Fibroblast of lung (primary cell): ENCODE measurements at regions not wholly inside any gene's neighbourhood (a gene's known extent, or its start where the extent isn't known, plus 50 kb on each side); places are given as distances from the start of the nearest gene placed in this dataset.

ENCODE experiments used
- DNase-seq, 2 donors: peaks; one replicate each; pipeline versions ENCODE4 v3.0.0 to v3.0.0-alpha.2; 2010; ENCODE audit warnings: low read depth in 2 of 2
- H2AFZ ChIP-seq: 2 replicates; pipeline ENCODE4 v1.5.1; 2012; ENCODE audit warnings: low read length, control low read depth, inconsistent platforms
- H3K27ac ChIP-seq: 2 replicates; pipeline ENCODE4 v1.5.1; 2011; ENCODE audit warnings: low read length, control low read depth; ENCODE audit not compliant: insufficient read depth
- H3K27me3 ChIP-seq: 2 replicates; pipeline ENCODE4 v1.5.1; 2011; ENCODE audit warnings: mild to moderate bottlenecking, low read length; ENCODE audit not compliant: control insufficient read depth, insufficient read depth
- H3K36me3 ChIP-seq: 2 replicates; pipeline ENCODE4 v1.5.1; 2011; ENCODE audit warnings: low read length; ENCODE audit not compliant: control insufficient read depth, insufficient read depth
- H3K4me1 ChIP-seq: 2 replicates; pipeline ENCODE4 v1.5.1; 2011; ENCODE audit warnings: low read length; ENCODE audit not compliant: control insufficient read depth, insufficient read depth; ENCODE audit errors: extremely low read depth
- H3K4me2 ChIP-seq: 2 replicates; pipeline ENCODE4 v1.5.1; 2011; ENCODE audit warnings: low read length, control low read depth; ENCODE audit not compliant: insufficient read depth; ENCODE audit errors: extremely low read depth
- H3K4me3 ChIP-seq, 4 experiments: fragments of 200-600 bp in 1 of 4; sonication (generic) in 1 of 4; replicated peaks in 1 of 4; 2 replicates each; pipeline ENCODE4 v1.5.1; 2011 to 2016; ENCODE audit warnings: low read length in 4 of 4, low read depth in 3 of 4, mild to moderate bottlenecking in 3 of 4, control low read depth in 2 of 4, inconsistent platforms in 1 of 4, mixed read lengths in 1 of 4; ENCODE audit not compliant: insufficient read depth in 1 of 4; ENCODE audit errors: control extremely low read depth in 1 of 4
- H3K79me2 ChIP-seq: 2 replicates; pipeline ENCODE4 v1.5.1; 2012; ENCODE audit warnings: mild to moderate bottlenecking, low read length, inconsistent platforms; ENCODE audit not compliant: control insufficient read depth, insufficient read depth
- H3K9ac ChIP-seq: 2 replicates; pipeline ENCODE4 v1.5.1; 2011; ENCODE audit warnings: mild to moderate bottlenecking, low read length, control low read depth; ENCODE audit not compliant: insufficient read depth
- H3K9me3 ChIP-seq: 2 replicates; pipeline ENCODE4 v1.5.1; 2012; ENCODE audit warnings: low read depth, low read length; ENCODE audit not compliant: control insufficient read depth, insufficient read depth
- H4K20me1 ChIP-seq: 2 replicates; pipeline ENCODE4 v1.5.1; 2011; ENCODE audit warnings: low read length; ENCODE audit not compliant: control insufficient read depth, insufficient read depth; ENCODE audit errors: extremely low read depth
- EZH2 ChIP-seq: IDR thresholded peaks from 2 replicates; pipeline ENCODE4 v1.5.1; 2012; ENCODE audit warnings: low read length, control low read depth, mild to moderate bottlenecking; ENCODE audit errors: missing control alignments
- TF ChIP-seq, protein P1 (sequence below), 2 donors: IDR thresholded peaks in 1 of 2; conservative IDR thresholded peaks in 1 of 2; 1 replicate in 1 of 2; 2 replicates in 1 of 2; pipeline ENCODE4 v1.5.1; 2011 to 2012; ENCODE audit warnings: low read length in 2 of 2, control low read depth in 1 of 2, inconsistent platforms in 1 of 2, low read depth in 1 of 2, mild to moderate bottlenecking in 1 of 2

DNA sequence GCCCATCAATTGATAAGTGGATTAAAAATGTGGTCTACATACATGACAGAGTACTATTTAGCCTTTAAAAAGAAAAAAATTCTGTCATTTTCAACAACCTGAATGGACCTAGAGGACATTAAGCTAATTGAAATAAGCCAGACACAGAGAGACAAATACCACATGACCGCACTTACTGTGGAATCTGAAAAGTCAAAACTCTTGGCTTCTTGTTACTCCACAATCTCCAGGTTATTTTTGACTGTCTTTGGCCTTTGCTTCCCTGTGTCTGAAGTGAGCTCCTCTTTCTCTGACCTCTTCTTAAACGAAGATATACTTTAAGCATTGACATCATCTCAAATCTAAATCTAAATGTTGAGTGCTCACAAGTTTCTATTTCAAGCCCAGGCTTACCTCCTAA, 265.5 kb upstream of the ADRA1B start:
- Histone ChIP-seq H3K36me3 (no peaks in the 10 kb centered on the region), H3K9me3 (no peaks in the 10 kb centered on the region), H3K4me3 (no peak overlapping the region), H3K79me2 (no peaks in the 10 kb centered on the region), H3K9ac (no peak overlapping the region), H2AFZ (no peak overlapping the region), H3K27ac (no peak overlapping the region), H3K27me3 (no peaks in the 10 kb centered on the region), H4K20me1 (no peaks in the 10 kb centered on the region), H3K4me2 (no peak overlapping the region), H3K4me1 (no peaks in the 10 kb centered on the region)
- no peak for DNase-seq
- no peak for TF ChIP-seq EZH2
- TF ChIP-seq, protein P1, sequence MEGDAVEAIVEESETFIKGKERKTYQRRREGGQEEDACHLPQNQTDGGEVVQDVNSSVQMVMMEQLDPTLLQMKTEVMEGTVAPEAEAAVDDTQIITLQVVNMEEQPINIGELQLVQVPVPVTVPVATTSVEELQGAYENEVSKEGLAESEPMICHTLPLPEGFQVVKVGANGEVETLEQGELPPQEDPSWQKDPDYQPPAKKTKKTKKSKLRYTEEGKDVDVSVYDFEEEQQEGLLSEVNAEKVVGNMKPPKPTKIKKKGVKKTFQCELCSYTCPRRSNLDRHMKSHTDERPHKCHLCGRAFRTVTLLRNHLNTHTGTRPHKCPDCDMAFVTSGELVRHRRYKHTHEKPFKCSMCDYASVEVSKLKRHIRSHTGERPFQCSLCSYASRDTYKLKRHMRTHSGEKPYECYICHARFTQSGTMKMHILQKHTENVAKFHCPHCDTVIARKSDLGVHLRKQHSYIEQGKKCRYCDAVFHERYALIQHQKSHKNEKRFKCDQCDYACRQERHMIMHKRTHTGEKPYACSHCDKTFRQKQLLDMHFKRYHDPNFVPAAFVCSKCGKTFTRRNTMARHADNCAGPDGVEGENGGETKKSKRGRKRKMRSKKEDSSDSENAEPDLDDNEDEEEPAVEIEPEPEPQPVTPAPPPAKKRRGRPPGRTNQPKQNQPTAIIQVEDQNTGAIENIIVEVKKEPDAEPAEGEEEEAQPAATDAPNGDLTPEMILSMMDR (conservative IDR thresholded peaks at IDR 0.05 in 1 of 2, IDR thresholded peaks at IDR 0.05 in 1 of 2; ENCODE audit: low read depth in 1 of 2, low read length in 2 of 2): no peak

DNA sequence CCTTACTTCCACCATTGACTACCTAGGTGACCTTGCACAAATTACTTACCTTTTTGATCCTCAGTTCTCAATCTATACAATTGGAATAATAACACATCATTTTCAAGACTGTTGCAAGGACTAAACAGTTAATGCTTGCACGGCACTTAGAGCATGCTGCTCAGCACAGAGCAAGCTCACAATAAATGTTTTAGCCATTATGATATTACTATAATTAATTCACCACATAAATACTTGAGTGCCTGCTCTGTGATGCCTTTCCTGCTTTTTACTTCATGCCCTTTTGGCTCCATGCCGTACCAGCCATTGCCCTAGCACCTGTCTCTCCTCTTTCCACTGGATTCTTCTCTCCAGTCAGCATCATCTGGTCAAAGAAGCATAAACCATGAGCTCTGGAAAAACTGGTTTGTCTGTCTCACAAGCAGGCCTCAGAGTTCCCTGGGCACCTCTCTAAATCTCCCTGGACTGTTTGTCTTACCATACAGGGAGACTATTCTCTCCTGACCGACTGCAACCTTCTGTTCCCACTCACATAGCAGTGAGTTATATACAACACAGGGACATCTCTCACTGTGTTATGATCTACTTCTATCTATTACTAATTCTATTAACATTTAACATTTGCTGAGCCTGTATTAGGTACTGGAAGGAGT, 260.4 kb upstream of the ADRA1B start:
- Histone ChIP-seq H3K27me3 (no peaks in the 10 kb centered on the region), H3K79me2 (no peaks in the 10 kb centered on the region), H3K4me3 (no peak overlapping the region), H3K9me3 (no peaks in the 10 kb centered on the region), H3K4me1 (no peaks in the 10 kb centered on the region), H3K9ac (no peak overlapping the region), H2AFZ (no peak overlapping the region), H3K36me3 (no peaks in the 10 kb centered on the region), H3K4me2 (no peak overlapping the region), H4K20me1 (no peaks in the 10 kb centered on the region), H3K27ac (no peak overlapping the region)
- DNase-seq: no peak
- TF ChIP-seq EZH2: no peak
- TF ChIP-seq, protein P1 (conservative IDR thresholded peaks at IDR 0.05 in 1 of 2, IDR thresholded peaks at IDR 0.05 in 1 of 2; ENCODE audit: low read depth in 1 of 2, low read length in 2 of 2): no peak

DNA sequence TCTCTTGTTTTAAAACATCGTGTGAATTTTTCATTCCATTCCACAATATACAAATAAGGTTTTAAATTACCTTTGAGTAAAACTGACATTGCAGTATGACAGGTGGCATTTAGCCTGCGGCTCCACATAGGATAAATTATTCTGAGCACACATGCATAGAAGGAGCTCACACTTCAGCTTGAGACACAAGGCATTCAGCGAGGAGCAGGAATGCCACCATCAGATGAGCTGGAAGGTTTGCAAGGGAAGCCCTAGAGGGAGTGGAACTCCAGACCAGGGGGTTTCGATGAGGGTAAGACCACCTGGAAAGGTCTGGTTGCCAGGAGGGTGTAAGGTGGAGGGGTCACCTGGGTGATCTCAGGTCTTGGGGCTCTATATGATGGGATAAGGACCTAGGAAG, 259.0 kb upstream of the ADRA1B start:
- no peaks in the 10 kb centered on the region for H4K20me1 ChIP-seq
- H3K4me3 ChIP-seq: no peak overlapping the region

More for the DNA sequence above, 259.0 kb upstream of the ADRA1B start:
- no peak for DNase-seq
- Histone ChIP-seq H2AFZ (no peak overlapping the region), H3K4me2 (no peak overlapping the region), H3K9ac (no peak overlapping the region), H3K27me3 (no peaks in the 10 kb centered on the region), H3K79me2 (no peaks in the 10 kb centered on the region), H3K27ac (no peak overlapping the region), H3K9me3 (no peaks in the 10 kb centered on the region), H3K36me3 (no peaks in the 10 kb centered on the region), H3K4me1 (no peaks in the 10 kb centered on the region)
- no peak for TF ChIP-seq EZH2
- TF ChIP-seq, protein P1 (conservative IDR thresholded peaks at IDR 0.05 in 1 of 2, IDR thresholded peaks at IDR 0.05 in 1 of 2; ENCODE audit: low read depth in 1 of 2, low read length in 2 of 2): no peak
